ENCODE measurements at regions not wholly inside any gene's neighbourhood (a gene's known extent, or its start where the extent isn't known, plus 50 kb on each side); places are given as distances from the start of the nearest gene placed in this dataset.
A peak's percentile ranks its signal among the peaks of the same experiment; 100 is the strongest.

DNA sequence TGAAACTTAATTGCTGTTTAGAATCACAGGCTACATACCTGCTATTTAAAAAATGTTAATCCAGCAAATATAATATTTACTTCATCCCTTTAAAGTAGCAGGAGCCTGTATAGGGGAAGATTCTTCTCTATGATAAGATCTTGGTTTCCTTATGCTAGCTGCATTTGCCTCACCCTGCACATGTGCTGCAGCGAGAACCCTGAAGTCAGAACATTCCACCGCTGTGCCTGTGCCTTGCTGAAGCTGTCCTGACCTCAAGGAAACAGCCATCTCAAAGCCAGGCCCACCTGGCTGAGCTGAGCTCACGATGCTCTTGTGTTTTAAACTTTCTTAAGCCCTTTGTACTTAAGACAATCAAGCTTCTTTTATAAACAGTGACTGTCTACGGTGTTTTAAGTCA is 355.0 kb upstream of the PCDH20 start:
- Histone ChIP-seq H3K9ac (ENCODE audit: extremely low read depth, insufficient read length, low read length) (no peak overlapping the region), H3K27me3 (ENCODE audit: insufficient read depth, low read length) (no peaks in the 10 kb centered on the region), H3K56ac (ENCODE audit: insufficient read length, low read depth, low read length) (no peak overlapping the region), H4K8ac (replicated peaks; ENCODE audit: insufficient read length, low read depth, low read length) (no peak overlapping the region), H2BK120ac (ENCODE audit: low read depth, low read length, poor library complexity, severe bottlenecking) (no peak overlapping the region), H3K14ac (ENCODE audit: insufficient read depth, low read length) (no peak overlapping the region), H3K23ac (ENCODE audit: insufficient read length, low read depth, low read length) (no peak overlapping the region), H2AK5ac (ENCODE audit: insufficient read length, low read length) (no peak overlapping the region), H3K18ac (ENCODE audit: insufficient read length, low read depth, low read length) (peak overlapping the region; percentile 4), H3K79me1 (ENCODE audit: insufficient read depth, low read depth, low read length, poor library complexity, severe bottlenecking) (no peaks in the 10 kb centered on the region), H2BK15ac (ENCODE audit: low read depth, low read length) (no peak overlapping the region), H4K5ac (ENCODE audit: insufficient read length, low read depth, low read length) (no peak overlapping the region), H3K9me3 (ENCODE audit: control insufficient read depth, low read depth, low read length) (no peaks in the 10 kb centered on the region), H2AFZ (ENCODE audit: low read length) (peak overlapping the region; percentile 45), H3K23me2 (ENCODE audit: insufficient read length, low read depth, low read length, poor library complexity, severe bottlenecking) (no peaks in the 10 kb centered on the region), H3T11ph (ENCODE audit: low read length) (no peak overlapping the region), H3K27ac (ENCODE audit: insufficient read length, low read depth, low read length) (no peak overlapping the region), H4K91ac (ENCODE audit: insufficient read length, low read depth, low read length) (no peak overlapping the region), H2BK5ac (ENCODE audit: insufficient read length, low read length) (no peak overlapping the region), H4K20me1 (ENCODE audit: control insufficient read depth, insufficient read depth, insufficient read length) (no peaks in the 10 kb centered on the region), H3K4ac (ENCODE audit: low read depth, low read length) (no peak overlapping the region), H2BK20ac (ENCODE audit: low read depth, low read length, poor library complexity, severe bottlenecking) (no peak overlapping the region), H2BK12ac (ENCODE audit: insufficient read length, low read depth, low read length) (no peak overlapping the region), H3K4me2 (ENCODE audit: insufficient read depth, insufficient read length, low read length) (no peak overlapping the region), H3K79me2 (ENCODE audit: insufficient read depth, low read length) (no peaks in the 10 kb centered on the region), H3K4me1 (ENCODE audit: insufficient read depth, low read length) (no peaks in the 10 kb centered on the region)
- no peaks in the 10 kb centered on the region for H3K36me3 Mint-ChIP-seq (ENCODE audit: insufficient read depth in 1 of 3, low read depth in 3 of 3)
- WGBS (ENCODE audit: extremely low coverage, insufficient read length, low lambda C conversion rate): no CpG with 5 or more reads among the region's 4 CpGs
- no peaks in the 10 kb centered on the region; a peak in 1 of 5 replicates for H3K9me3 Mint-ChIP-seq
- H3K27me3 Mint-ChIP-seq (ENCODE audit: low read depth): no peaks in the 10 kb centered on the region; the same call in 1 of the 2 replicates
- peaks cover 2 to 3% of the 10 kb centered on the region in 2 experiments; a peak in 1 of 4 replicates for H3K4me1 Mint-ChIP-seq
- no peak overlapping the region for H3K4me3 Mint-ChIP-seq
- no peak for DNase-seq
- H3K27ac Mint-ChIP-seq: peak overlapping the region; percentile 44 to 81 (median 54); a peak in 2 of 7 replicates
- TF ChIP-seq, protein P1, sequence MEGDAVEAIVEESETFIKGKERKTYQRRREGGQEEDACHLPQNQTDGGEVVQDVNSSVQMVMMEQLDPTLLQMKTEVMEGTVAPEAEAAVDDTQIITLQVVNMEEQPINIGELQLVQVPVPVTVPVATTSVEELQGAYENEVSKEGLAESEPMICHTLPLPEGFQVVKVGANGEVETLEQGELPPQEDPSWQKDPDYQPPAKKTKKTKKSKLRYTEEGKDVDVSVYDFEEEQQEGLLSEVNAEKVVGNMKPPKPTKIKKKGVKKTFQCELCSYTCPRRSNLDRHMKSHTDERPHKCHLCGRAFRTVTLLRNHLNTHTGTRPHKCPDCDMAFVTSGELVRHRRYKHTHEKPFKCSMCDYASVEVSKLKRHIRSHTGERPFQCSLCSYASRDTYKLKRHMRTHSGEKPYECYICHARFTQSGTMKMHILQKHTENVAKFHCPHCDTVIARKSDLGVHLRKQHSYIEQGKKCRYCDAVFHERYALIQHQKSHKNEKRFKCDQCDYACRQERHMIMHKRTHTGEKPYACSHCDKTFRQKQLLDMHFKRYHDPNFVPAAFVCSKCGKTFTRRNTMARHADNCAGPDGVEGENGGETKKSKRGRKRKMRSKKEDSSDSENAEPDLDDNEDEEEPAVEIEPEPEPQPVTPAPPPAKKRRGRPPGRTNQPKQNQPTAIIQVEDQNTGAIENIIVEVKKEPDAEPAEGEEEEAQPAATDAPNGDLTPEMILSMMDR (conservative IDR thresholded peaks at IDR 0.05): no peak
